ENCODE measurements at regions not wholly inside any gene's neighbourhood (a gene's known extent, or its start where the extent isn't known, plus 50 kb on each side); places are given as distances from the start of the nearest gene placed in this dataset.

DNA sequence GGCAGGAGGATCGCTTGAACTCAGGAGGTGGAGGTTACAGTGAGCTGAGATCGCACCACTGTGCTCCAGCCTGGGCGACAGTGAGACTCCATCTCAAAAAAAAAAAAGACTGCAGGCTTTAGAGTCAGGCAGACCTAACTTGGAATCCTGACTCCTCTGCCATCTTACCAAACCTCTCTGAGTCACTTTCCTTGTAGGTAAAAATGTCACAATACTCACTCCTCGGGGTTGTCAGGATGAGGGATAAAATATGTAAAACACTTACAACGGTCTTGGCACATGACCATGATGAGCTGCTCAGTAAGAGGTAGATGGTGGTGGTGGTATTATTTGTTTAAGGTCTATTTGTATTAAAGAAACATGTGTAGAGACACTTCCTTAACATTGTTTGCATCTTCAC, 154.1 kb upstream of the PDE1C start:
- TF ChIP-seq, protein P1, sequence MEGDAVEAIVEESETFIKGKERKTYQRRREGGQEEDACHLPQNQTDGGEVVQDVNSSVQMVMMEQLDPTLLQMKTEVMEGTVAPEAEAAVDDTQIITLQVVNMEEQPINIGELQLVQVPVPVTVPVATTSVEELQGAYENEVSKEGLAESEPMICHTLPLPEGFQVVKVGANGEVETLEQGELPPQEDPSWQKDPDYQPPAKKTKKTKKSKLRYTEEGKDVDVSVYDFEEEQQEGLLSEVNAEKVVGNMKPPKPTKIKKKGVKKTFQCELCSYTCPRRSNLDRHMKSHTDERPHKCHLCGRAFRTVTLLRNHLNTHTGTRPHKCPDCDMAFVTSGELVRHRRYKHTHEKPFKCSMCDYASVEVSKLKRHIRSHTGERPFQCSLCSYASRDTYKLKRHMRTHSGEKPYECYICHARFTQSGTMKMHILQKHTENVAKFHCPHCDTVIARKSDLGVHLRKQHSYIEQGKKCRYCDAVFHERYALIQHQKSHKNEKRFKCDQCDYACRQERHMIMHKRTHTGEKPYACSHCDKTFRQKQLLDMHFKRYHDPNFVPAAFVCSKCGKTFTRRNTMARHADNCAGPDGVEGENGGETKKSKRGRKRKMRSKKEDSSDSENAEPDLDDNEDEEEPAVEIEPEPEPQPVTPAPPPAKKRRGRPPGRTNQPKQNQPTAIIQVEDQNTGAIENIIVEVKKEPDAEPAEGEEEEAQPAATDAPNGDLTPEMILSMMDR (IDR thresholded peaks at IDR 0.05) = no peak
- TF ChIP-seq ZFX (IDR thresholded peaks at IDR 0.05; ENCODE audit: borderline replicate concordance) = no peak

Data from 22Rv1 (cell line).